Right lobe of liver (tissue), 4 donors: ENCODE measurements at regions not wholly inside any gene's neighbourhood (a gene's known extent, or its start where the extent isn't known, plus 50 kb on each side); places are given as distances from the start of the nearest gene placed in this dataset.

Experiments used
- CTCF ChIP-seq, 4 donors: fragments of 200-600 bp in 3 of 4; fragments of 450-650 bp in 1 of 4; IDR thresholded peaks; one replicate each; pipeline versions ENCODE4 v1.5.1 to v1.8.0; 2016 to 2022; ENCODE audit warnings: antibody characterized with exemption in 4 of 4, mild to moderate bottlenecking in 2 of 4
- POLR2A ChIP-seq: fragments of 450-650 bp; IDR thresholded peaks from one replicate; pipeline ENCODE4 v1.6.1; 2017; ENCODE audit warnings: antibody characterized with exemption, mild to moderate bottlenecking
- donor health status: DM: no; HTN: no; CAD: no.
- donor health status: DM: no; HTN: no; CAD: no.
- donor health status: DM: no; HTN: yes; CAD: no.

DNA sequence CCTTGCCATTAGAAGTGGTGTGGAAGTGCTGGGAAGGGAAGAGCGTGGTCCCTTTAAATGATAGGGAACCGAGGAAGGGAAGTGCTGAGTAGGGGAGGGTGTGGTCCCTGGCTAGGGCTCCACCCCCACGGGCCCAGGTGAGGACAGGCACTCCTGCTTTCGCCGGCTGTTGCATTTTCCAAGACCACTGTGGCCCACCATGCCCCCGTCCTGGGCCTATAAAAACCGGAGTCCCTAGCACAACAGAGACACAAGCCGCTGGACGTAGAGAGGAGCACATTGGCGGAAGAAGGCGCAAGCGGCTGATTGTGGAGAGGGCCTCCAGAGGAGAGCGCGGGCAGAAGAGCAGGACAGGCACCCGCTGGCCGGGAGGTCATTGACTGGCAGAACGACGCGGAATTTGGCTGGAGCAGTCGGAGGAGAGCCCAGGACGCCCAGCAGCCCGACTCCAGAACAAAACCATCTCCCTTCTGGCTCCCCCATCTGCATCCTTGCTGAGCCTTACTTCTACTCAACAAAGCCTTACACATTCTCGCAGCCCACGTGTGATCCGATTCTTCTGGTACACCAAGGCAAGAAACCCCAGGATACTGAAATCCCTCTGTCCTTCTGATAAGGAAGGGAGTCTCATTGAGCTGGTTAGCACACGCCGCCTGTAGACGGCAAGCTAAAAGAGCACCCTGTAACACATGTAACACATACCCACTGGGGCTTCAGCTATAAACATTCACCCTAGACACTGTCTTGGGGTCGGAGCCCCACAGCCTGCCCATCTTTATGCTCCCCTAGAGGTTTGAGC is 146.2 kb upstream of the LYZL1 start:
- TF ChIP-seq CTCF (IDR thresholded peaks at IDR 0.05) (no peak), POLR2A (no peak)
